ENCODE measurements at regions not wholly inside any gene's neighbourhood (a gene's known extent, or its start where the extent isn't known, plus 50 kb on each side); places are given as distances from the start of the nearest gene placed in this dataset.

GRCh38 chr2:226434702-226435101 is 364.9 kb downstream of the IRS1 start:
- intact Hi-C loops (cut with DNase I), result no loop called here
- no peak overlapping the region for H3K4me3 ChIP-seq
- TF ChIP-seq CTCF (IDR thresholded peaks at IDR 0.05), result no peak
- no peak for TF ChIP-seq POLR2A (IDR thresholded peaks at IDR 0.05)
- no peaks in the 10 kb centered on the region for H3K9me3 ChIP-seq
- peaks cover 0 to 5% (median 0%) of the 10 kb centered on the region in 12 donors for H3K4me1 ChIP-seq
- no peaks in the 10 kb centered on the region for H3K36me3 ChIP-seq
- no peaks in the 10 kb centered on the region for H3K27me3 ChIP-seq
- DNase-seq, result no peak
- ATAC-seq, result no peak
- peak overlapping the region in 2 of 12 donors; percentile 14 to 35 for H3K27ac ChIP-seq
- WGBS, 4 donors, result 60 to 88% (median 63%) methylated on average over 5 of the region's 5 CpGs

GRCh38 chr2:226431288-226431948 is 368.2 kb downstream of the IRS1 start:
- no peak for ATAC-seq
- H3K27ac ChIP-seq, result no peak overlapping the region
- DNase-seq, result no peak

GRCh38 chr2:226429476-226429875 is 370.1 kb downstream of the IRS1 start:
- TF ChIP-seq POLR2A (IDR thresholded peaks at IDR 0.05) (no peak), CTCF (IDR thresholded peaks at IDR 0.05) (no peak)
- peaks cover 0 to 3% (median 0%) of the 10 kb centered on the region in 9 donors for H3K27me3 ChIP-seq
- peaks cover 0 to 12% (median 0%) of the 10 kb centered on the region in 12 donors for H3K4me1 ChIP-seq
- DNase-seq (no peak), ATAC-seq (no peak)
- no peak overlapping the region for H3K27ac ChIP-seq
- no peaks in the 10 kb centered on the region for H3K36me3 ChIP-seq
- H3K4me3 ChIP-seq, result no peak overlapping the region
- WGBS, 4 donors, result 79 to 89% (median 83%) methylated on average over 2 of the region's 2 CpGs
- no peaks in the 10 kb centered on the region for H3K9me3 ChIP-seq
- intact Hi-C loops (cut with DNase I), result no loop called here

More at GRCh38 chr2:226431288-226431948, 368.2 kb downstream of the IRS1 start:
- Histone ChIP-seq H3K36me3 (no peaks in the 10 kb centered on the region), H3K4me1 (peaks cover 0 to 7% (median 0%) of the 10 kb centered on the region in 12 donors), H3K4me3 (no peak overlapping the region), H3K9me3 (no peaks in the 10 kb centered on the region), H3K27me3 (no peaks in the 10 kb centered on the region)
- TF ChIP-seq POLR2A (IDR thresholded peaks at IDR 0.05) (no peak), CTCF (IDR thresholded peaks at IDR 0.05) (no peak)
- intact Hi-C loops (cut with DNase I), result no loop called here
- WGBS, 4 donors, result 25 to 49% (median 41%) methylated on average over 2 of the region's 2 CpGs

- intact Hi-C loops (cut with DNase I), result no loop called here
- Histone ChIP-seq H3K9me3 (no peaks in the 10 kb centered on the region), H3K27ac (no peak overlapping the region), H3K4me3 (no peak overlapping the region), H3K4me1 (peaks cover 0 to 25% (median 0%) of the 10 kb centered on the region in 12 donors), H3K27me3 (peaks cover 0 to 3% (median 0%) of the 10 kb centered on the region in 9 donors), H3K36me3 (no peaks in the 10 kb centered on the region)
- no peak for TF ChIP-seq POLR2A (IDR thresholded peaks at IDR 0.05)
- no peak for TF ChIP-seq CTCF (IDR thresholded peaks at IDR 0.05)
- no peak for ATAC-seq
- no peak for DNase-seq
- WGBS, 4 donors, result 89 to 92% (median 91%) methylated on average over 7 of the region's 7 CpGs
Measured at GRCh38 chr2:226427538-226428307, 371.9 kb downstream of the IRS1 start.

Measured in heart left ventricle (tissue), 16 donors.